NCI-H187 (cell line): ENCODE measurements at regions not wholly inside any gene's neighbourhood (a gene's known extent, or its start where the extent isn't known, plus 50 kb on each side); places are given as distances from the start of the nearest gene placed in this dataset.
"Not testable (repeated sequence)": the region's sequence is repeated elsewhere in the genome, so short reads cannot be mapped to it uniquely, and the experiment has no call there.

Experiments used
- DNase-seq, 2 experiments: peaks; one replicate each; lab custom pipeline; 2025; lab: John Stamatoyannopoulos, UW

DNA sequence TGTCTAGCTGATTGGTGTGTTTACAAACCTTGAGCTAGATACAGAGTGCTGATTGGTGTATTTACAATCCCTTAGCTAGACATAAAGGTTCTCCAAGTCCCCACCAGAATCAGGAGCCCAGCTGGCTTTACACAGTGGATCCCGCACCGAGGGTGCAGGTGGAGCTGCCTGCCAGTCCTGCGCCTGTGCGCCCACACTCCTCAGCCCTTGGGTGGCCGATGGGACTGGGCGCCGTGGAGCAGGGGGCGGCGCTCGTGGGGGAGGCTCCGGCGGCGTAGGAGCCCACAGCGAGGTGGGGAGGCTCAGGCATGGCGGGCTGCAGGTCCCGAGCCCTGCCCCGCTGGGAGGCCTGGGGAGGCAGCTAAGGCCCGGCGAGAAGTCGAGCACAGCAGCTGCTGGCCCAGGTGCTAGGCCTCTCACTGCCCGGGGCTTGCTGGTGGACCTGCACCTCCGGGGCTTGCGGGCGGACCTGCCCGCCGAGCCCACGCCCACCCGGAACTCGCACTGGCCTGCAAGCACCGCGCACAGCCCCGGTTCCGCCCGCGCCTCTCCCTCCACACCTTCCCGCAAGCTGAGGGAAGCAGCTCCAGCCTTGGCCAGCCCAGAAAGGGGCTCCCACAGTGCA lies 51.0 kb upstream of the CDYL start:
- not testable (repeated sequence) for DNase-seq

DNA sequence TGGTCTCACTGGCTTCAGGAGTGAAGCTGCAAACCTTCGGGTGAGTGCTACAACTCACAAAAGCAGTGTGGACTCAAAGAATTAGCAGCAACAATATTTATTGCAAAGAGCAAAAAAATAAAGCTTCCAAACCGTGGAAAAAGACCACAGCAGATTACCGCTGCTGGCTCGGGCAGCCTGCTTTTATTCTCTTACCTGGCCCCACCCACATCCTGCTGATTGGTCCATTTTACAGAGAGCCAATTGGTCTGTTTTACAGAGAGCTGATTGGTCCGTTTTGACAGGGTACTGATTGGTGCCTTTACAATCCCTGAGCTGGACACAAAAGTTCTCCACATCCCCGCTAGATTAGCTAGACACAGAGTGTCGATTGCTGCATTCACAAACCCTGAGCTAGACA lies 51.5 kb upstream of the CDYL start:
- not testable (repeated sequence) for DNase-seq

GRCh38 chr6:4723383-4723782 lies 52.8 kb upstream of the CDYL start:
- no peak for DNase-seq

GRCh38 chr6:4721368-4721767 lies 54.8 kb upstream of the CDYL start:
- not testable (repeated sequence) for DNase-seq

DNA sequence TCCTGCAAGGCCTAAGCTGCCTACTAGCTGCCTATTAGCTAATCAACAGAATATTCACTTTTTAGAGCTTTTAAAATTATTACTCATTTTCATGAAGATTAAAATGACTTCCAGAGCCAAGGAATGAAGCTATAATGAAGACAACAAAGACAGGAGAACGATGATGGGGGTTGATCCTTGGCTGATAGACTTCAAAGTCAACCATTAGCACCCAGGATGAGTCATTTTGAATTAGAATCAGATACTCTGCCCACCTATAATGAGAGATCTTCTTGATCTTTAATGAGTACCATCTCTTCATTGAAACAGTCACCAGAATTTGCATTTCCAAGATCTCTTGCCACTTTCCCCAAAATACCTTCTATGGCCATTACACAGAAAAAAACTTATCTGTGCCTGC lies 56.7 kb upstream of the CDYL start:
- DNase-seq, result no peak

GRCh38 chr6:4717856-4718255 lies 58.3 kb upstream of the CDYL start:
- no peak for DNase-seq

GRCh38 chr6:4717124-4717523 lies 59.1 kb upstream of the CDYL start:
- no peak for DNase-seq

DNA sequence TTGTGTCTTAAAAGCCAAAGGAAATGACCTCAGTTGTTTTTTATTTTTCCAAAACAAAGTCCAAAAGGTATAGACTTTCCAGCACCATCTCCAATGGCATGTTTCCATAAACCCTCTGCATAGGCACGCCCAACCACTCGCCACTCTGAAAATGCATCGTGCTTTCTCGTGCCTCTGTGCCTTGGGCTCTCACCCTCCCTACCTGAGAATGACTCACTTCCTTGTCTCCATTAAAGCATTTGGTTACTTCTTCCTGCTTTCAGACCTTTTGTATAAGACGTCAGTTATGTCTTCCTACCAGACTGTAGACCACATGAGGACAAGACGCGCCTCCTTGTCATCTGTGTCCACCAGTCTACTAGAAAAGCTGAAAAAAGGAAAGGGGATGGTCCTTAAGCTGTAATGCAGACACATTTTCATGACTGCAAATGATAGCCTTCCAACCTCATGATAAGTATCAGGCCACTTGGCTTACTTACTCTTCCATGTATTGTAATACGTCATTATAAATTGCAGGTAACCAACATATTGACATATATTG lies 61.2 kb upstream of the CDYL start:
- no peak for DNase-seq

- DNase-seq, result no peak
Measured at GRCh38 chr6:4712291-4712690, 63.9 kb upstream of the CDYL start.

- DNase-seq, result no peak
Measured at GRCh38 chr6:4707011-4707410, 69.2 kb upstream of the CDYL start.

GRCh38 chr6:4705809-4706208 lies 70.4 kb upstream of the CDYL start:
- no peak for DNase-seq

DNA sequence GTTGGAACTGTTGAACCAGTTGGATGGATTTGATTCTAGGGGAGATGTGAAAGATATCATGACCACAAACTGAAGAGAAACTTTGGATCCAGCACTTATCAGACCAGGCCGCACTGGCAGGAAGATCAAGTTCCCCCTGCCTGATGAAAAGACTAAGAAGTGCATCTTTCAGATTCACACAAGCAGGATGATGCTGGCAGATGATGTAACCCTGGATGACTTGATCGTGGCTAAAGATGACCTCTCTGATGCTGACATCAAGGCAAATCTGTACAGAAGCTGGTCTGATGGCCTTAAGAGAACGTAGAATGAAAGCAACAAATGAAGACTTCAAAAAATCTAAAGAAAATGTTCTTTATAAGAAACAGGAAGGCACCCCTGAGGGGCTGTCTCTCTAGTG lies 72.8 kb upstream of the CDYL start:
- DNase-seq, result no peak

DNA sequence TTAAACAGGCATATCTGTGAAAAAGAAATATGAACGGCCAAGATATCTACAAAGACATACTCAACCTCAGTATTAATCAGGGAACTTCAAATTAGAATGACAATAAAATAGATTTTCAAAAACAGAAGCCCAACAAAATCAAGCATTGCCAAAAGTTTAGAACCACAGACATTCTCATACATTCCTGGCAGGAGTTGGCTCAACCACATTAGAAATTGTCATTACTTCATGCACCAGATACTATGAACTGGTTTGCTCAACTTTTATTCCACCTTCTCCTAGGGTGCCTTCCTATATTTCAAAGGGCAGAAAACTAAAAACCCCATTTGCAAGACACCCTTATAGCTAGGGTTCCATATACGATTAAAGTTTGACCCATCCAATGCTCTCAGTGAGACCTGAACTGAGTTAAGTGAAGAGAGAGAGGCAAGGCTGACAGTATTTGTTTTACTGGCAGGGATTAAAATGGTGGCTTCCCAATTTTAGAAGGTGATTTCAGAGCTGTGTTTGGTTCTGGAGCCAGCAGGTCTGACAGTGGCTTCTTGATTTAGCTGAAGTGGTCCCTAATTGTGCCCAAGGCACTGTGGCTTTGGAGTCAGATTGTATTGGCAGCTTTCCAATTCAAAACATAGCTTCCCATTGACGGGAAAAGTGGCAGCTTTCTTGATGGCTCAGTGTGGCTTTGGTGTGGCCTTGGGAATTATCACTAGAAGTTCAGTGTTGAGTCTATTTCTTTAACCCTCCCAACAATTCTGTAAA lies 77.1 kb upstream of the CDYL start:
- peak in 1 of 2 experiments; percentile 64 for DNase-seq

- no peak for DNase-seq
Measured at GRCh38 chr6:4693173-4693970, 82.8 kb upstream of the CDYL start.

DNA sequence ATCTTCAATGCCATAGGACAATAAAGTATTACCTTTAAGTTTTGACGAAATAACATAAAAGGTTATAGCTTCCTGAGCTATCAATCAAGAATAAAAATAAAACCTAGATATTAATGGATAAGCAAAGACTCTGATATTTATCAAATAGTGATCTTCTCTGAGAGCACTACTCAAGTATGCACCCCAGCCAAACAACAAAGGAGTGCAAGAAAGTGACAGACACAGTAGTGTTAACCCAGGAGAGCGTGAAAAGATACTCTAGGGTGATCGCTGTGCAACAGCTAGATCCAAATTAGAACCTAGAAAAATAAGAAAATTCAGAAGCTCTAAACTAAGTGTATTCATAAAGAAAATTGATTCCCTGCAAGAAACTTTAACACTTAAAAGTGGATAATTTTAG lies 83.5 kb upstream of the CDYL start:
- no peak for DNase-seq

GRCh38 chr6:4687989-4688947 lies 87.9 kb upstream of the CDYL start:
- no peak for DNase-seq

GRCh38 chr6:4687656-4687988 lies 88.6 kb upstream of the CDYL start:
- no peak for DNase-seq

DNA sequence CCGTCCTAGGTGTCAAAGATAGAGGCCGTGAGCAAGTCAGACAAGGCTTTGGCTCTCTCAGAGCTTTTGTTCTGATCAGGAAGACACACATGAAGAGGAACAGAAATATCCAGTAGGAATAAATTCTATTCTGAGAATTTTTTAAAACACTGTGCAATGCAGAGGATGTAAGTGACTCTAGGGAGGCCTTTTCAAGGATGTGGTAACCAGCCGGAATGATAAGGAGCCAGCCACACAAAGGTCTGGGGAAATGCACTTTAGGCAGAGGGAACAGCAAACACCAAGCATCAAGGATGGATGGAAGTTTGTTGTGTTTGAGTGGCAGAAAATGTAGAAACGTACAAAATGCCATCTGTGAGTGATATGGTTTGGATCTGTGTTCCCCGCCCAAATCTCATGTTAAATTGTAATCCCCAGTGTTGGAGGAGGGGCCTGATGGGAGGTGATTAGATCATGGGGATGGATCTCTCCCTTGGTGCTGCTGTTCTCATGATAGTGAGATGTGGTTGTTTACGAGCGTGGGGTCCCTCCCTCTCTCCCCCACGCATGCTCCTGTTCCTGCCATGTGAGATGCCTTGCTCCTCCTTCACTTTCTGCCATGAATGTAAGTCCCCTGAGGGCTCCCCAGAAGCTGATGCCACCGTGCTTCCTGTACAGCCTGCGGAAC lies 93.6 kb upstream of the CDYL start:
- no peak for DNase-seq

- DNase-seq, result no peak
Measured at GRCh38 chr6:4678506-4679300, 97.5 kb upstream of the CDYL start.

- no peak for DNase-seq
Measured at GRCh38 chr6:4677751-4678065, 98.5 kb upstream of the CDYL start.
